Liver (tissue), 3 donors: ENCODE measurements at regions not wholly inside any gene's neighbourhood (a gene's known extent, or its start where the extent isn't known, plus 50 kb on each side); places are given as distances from the start of the nearest gene placed in this dataset.

Experiments used
- EGR1 ChIP-seq, 2 donors: IDR thresholded peaks; 2 replicates each; pipeline ENCODE4 v1.6.1; 2016 to 2018; ENCODE audit warnings: antibody characterized with exemption in 2 of 2, low read depth in 2 of 2
- GABPA ChIP-seq, 2 donors: IDR thresholded peaks in 1 of 2; conservative IDR thresholded peaks in 1 of 2; 2 replicates each; pipeline ENCODE4 v1.6.1; 2016; ENCODE audit warnings: antibody characterized with exemption in 2 of 2, mild to moderate bottlenecking in 1 of 2, moderate library complexity in 1 of 2
- HNF4A ChIP-seq, 2 donors: conservative IDR thresholded peaks; 2 replicates each; pipeline ENCODE4 v1.6.1; 2016; ENCODE audit warnings: antibody characterized with exemption in 2 of 2, mild to moderate bottlenecking in 2 of 2
- HNF4G ChIP-seq: IDR thresholded peaks from 2 replicates; pipeline ENCODE4 v1.6.1; 2016; ENCODE audit warnings: antibody characterized with exemption
- JUND ChIP-seq, 2 donors: IDR thresholded peaks; 2 replicates each; pipeline ENCODE4 v1.6.1; 2016; ENCODE audit warnings: antibody characterized with exemption in 2 of 2
- RAD21 ChIP-seq, 2 donors: IDR thresholded peaks; 2 replicates each; pipeline ENCODE4 v1.6.1; 2016; ENCODE audit warnings: antibody characterized with exemption in 2 of 2, mild to moderate bottlenecking in 2 of 2
- RXRA ChIP-seq, 2 donors: IDR thresholded peaks; 2 replicates each; pipeline ENCODE4 v1.6.1; 2017 to 2018; ENCODE audit warnings: antibody characterized with exemption in 2 of 2, mild to moderate bottlenecking in 1 of 2
- TAF1 ChIP-seq: conservative IDR thresholded peaks from 2 replicates; pipeline ENCODE4 v1.6.1; 2016; ENCODE audit warnings: antibody characterized with exemption, mild to moderate bottlenecking
- YY1 ChIP-seq: IDR thresholded peaks from 2 replicates; pipeline ENCODE4 v1.6.1; 2016; ENCODE audit warnings: antibody characterized with exemption, mild to moderate bottlenecking
- TF ChIP-seq, protein P1 (sequence below): fragments of 150-350 bp; IDR thresholded peaks from 2 replicates; pipeline ENCODE4 v1.5.1; 2017; ENCODE audit warnings: improper control_type of control experiment, low read depth, low read length; ENCODE audit not compliant: missing input control
- TF ChIP-seq, protein P2 (sequence below): IDR thresholded peaks from 2 replicates; pipeline ENCODE4 v1.6.1; 2016; ENCODE audit warnings: antibody characterized with exemption
- TF ChIP-seq, protein P3 (sequence below): IDR thresholded peaks from 2 replicates; pipeline ENCODE4 v1.6.1; 2016; ENCODE audit warnings: antibody characterized with exemption, mild to moderate bottlenecking
- TF ChIP-seq, protein P4 (sequence below): IDR thresholded peaks from 2 replicates; pipeline ENCODE4 v1.6.1; 2016; ENCODE audit warnings: antibody characterized with exemption
- TF ChIP-seq, protein P5 (sequence below): IDR thresholded peaks from 2 replicates; pipeline ENCODE4 v1.6.1; 2016; ENCODE audit warnings: antibody characterized with exemption
- donor health status: healthy.
- donor health status: healthy.

DNA sequence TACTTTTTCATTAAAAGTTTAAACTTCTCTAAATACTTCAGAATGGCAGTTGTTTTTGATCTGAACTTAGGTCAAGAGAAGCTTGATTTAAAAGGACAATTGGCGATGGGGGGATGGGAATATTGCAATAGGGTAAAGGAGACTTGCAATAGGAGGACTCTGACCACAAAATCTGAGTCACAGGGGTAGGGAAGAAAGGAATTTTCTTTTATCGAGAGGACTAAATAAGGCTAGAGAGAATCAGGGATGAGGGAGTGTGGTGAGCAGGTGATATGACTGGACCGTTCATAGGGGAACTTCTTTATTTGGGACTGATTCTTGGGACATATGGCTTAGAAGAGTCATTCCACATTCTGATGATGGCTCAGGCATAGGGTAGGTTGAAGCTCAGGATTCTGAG, 1260.2 kb downstream of the ADGRL3 start:
- TF ChIP-seq, protein P1, sequence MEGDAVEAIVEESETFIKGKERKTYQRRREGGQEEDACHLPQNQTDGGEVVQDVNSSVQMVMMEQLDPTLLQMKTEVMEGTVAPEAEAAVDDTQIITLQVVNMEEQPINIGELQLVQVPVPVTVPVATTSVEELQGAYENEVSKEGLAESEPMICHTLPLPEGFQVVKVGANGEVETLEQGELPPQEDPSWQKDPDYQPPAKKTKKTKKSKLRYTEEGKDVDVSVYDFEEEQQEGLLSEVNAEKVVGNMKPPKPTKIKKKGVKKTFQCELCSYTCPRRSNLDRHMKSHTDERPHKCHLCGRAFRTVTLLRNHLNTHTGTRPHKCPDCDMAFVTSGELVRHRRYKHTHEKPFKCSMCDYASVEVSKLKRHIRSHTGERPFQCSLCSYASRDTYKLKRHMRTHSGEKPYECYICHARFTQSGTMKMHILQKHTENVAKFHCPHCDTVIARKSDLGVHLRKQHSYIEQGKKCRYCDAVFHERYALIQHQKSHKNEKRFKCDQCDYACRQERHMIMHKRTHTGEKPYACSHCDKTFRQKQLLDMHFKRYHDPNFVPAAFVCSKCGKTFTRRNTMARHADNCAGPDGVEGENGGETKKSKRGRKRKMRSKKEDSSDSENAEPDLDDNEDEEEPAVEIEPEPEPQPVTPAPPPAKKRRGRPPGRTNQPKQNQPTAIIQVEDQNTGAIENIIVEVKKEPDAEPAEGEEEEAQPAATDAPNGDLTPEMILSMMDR = no peak
- TF ChIP-seq HNF4G = no peak
- TF ChIP-seq JUND (IDR thresholded peaks at IDR 0.05) = no peak
- no peak for TF ChIP-seq TAF1
- TF ChIP-seq EGR1 (IDR thresholded peaks at IDR 0.05; ENCODE audit: low read depth in 2 of 2) = no peak
- no peak for TF ChIP-seq RXRA (IDR thresholded peaks at IDR 0.05)
- no peak for TF ChIP-seq RAD21 (IDR thresholded peaks at IDR 0.05)
- no peak for TF ChIP-seq GABPA (IDR thresholded peaks at IDR 0.05 in 1 of 2, conservative IDR thresholded peaks at IDR 0.05 in 1 of 2)
- TF ChIP-seq, protein P2, sequence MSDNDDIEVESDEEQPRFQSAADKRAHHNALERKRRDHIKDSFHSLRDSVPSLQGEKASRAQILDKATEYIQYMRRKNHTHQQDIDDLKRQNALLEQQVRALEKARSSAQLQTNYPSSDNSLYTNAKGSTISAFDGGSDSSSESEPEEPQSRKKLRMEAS = no peak
- TF ChIP-seq, protein P3, sequence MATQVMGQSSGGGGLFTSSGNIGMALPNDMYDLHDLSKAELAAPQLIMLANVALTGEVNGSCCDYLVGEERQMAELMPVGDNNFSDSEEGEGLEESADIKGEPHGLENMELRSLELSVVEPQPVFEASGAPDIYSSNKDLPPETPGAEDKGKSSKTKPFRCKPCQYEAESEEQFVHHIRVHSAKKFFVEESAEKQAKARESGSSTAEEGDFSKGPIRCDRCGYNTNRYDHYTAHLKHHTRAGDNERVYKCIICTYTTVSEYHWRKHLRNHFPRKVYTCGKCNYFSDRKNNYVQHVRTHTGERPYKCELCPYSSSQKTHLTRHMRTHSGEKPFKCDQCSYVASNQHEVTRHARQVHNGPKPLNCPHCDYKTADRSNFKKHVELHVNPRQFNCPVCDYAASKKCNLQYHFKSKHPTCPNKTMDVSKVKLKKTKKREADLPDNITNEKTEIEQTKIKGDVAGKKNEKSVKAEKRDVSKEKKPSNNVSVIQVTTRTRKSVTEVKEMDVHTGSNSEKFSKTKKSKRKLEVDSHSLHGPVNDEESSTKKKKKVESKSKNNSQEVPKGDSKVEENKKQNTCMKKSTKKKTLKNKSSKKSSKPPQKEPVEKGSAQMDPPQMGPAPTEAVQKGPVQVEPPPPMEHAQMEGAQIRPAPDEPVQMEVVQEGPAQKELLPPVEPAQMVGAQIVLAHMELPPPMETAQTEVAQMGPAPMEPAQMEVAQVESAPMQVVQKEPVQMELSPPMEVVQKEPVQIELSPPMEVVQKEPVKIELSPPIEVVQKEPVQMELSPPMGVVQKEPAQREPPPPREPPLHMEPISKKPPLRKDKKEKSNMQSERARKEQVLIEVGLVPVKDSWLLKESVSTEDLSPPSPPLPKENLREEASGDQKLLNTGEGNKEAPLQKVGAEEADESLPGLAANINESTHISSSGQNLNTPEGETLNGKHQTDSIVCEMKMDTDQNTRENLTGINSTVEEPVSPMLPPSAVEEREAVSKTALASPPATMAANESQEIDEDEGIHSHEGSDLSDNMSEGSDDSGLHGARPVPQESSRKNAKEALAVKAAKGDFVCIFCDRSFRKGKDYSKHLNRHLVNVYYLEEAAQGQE = no peak
- TF ChIP-seq, protein P4, sequence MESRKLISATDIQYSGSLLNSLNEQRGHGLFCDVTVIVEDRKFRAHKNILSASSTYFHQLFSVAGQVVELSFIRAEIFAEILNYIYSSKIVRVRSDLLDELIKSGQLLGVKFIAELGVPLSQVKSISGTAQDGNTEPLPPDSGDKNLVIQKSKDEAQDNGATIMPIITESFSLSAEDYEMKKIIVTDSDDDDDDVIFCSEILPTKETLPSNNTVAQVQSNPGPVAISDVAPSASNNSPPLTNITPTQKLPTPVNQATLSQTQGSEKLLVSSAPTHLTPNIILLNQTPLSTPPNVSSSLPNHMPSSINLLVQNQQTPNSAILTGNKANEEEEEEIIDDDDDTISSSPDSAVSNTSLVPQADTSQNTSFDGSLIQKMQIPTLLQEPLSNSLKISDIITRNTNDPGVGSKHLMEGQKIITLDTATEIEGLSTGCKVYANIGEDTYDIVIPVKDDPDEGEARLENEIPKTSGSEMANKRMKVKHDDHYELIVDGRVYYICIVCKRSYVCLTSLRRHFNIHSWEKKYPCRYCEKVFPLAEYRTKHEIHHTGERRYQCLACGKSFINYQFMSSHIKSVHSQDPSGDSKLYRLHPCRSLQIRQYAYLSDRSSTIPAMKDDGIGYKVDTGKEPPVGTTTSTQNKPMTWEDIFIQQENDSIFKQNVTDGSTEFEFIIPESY = no peak
- TF ChIP-seq, protein P5, sequence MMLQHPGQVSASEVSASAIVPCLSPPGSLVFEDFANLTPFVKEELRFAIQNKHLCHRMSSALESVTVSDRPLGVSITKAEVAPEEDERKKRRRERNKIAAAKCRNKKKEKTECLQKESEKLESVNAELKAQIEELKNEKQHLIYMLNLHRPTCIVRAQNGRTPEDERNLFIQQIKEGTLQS = no peak
- TF ChIP-seq HNF4A (conservative IDR thresholded peaks at IDR 0.05) = no peak
- no peak for TF ChIP-seq YY1
